ENCODE measurements at regions not wholly inside any gene's neighbourhood (a gene's known extent, or its start where the extent isn't known, plus 50 kb on each side); places are given as distances from the start of the nearest gene placed in this dataset.

DNA sequence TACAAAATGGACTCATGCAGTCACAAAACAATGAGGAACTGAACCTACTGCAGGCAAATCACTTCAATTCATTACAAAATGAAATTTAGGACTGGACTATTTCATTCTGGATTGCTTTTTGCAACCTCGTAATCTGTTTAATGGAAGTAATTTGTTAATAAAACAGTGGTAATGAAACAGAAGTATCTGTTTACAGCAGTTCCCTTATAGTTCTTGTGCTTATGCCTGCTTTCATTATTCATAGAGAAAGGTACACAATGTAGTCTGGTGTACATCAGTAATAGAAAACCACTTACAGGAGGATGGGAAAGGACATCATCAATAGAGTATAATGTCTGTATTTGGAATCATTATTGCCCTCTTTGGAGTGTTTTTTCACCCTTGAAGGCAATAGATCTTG is 389.2 kb upstream of the NUDT12 start:
- TF ChIP-seq, protein P1, sequence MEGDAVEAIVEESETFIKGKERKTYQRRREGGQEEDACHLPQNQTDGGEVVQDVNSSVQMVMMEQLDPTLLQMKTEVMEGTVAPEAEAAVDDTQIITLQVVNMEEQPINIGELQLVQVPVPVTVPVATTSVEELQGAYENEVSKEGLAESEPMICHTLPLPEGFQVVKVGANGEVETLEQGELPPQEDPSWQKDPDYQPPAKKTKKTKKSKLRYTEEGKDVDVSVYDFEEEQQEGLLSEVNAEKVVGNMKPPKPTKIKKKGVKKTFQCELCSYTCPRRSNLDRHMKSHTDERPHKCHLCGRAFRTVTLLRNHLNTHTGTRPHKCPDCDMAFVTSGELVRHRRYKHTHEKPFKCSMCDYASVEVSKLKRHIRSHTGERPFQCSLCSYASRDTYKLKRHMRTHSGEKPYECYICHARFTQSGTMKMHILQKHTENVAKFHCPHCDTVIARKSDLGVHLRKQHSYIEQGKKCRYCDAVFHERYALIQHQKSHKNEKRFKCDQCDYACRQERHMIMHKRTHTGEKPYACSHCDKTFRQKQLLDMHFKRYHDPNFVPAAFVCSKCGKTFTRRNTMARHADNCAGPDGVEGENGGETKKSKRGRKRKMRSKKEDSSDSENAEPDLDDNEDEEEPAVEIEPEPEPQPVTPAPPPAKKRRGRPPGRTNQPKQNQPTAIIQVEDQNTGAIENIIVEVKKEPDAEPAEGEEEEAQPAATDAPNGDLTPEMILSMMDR (IDR thresholded peaks at IDR 0.05; ENCODE audit: low read depth, low read length, missing input control), result no peak
- no peak for TF ChIP-seq TAF1 (conservative IDR thresholded peaks at IDR 0.05)
- TF ChIP-seq YY1 (IDR thresholded peaks at IDR 0.05), result no peak
- TF ChIP-seq RAD21 (IDR thresholded peaks at IDR 0.05), result no peak
- TF ChIP-seq, protein P2, sequence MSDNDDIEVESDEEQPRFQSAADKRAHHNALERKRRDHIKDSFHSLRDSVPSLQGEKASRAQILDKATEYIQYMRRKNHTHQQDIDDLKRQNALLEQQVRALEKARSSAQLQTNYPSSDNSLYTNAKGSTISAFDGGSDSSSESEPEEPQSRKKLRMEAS (IDR thresholded peaks at IDR 0.05), result no peak

Measured in liver (tissue), 3 donors.